ENCODE measurements at regions not wholly inside any gene's neighbourhood (a gene's known extent, or its start where the extent isn't known, plus 50 kb on each side); places are given as distances from the start of the nearest gene placed in this dataset.
"Not testable (repeated sequence)": the region's sequence is repeated elsewhere in the genome, so short reads cannot be mapped to it uniquely, and the experiment has no call there.

- no peak for DNase-seq (ENCODE audit: low spot score)
Measured at GRCh38 chr14:45709541-45709940, 456.5 kb upstream of the MIS18BP1 start.

- DNase-seq (ENCODE audit: low spot score), result no peak
Measured at GRCh38 chr14:45705940-45706534, 453.0 kb upstream of the MIS18BP1 start.

- DNase-seq (ENCODE audit: low spot score), result no peak
Measured at GRCh38 chr14:45699471-45699870, 446.5 kb upstream of the MIS18BP1 start.

GRCh38 chr14:45698462-45699134, 445.6 kb upstream of the MIS18BP1 start:
- DNase-seq (ENCODE audit: low spot score), result no peak

- no peak for DNase-seq (ENCODE audit: low spot score)
Measured at GRCh38 chr14:45686771-45687170, 433.8 kb upstream of the MIS18BP1 start.

GRCh38 chr14:45680531-45680930, 427.5 kb upstream of the MIS18BP1 start:
- DNase-seq (ENCODE audit: low spot score), result no peak

GRCh38 chr14:45679853-45680252, 426.9 kb upstream of the MIS18BP1 start:
- DNase-seq (ENCODE audit: low spot score), result no peak

- DNase-seq (ENCODE audit: low spot score), result no peak
Measured at GRCh38 chr14:45678163-45678562, 425.2 kb upstream of the MIS18BP1 start.

GRCh38 chr14:45673420-45673819, 420.4 kb upstream of the MIS18BP1 start:
- no peak for DNase-seq (ENCODE audit: low spot score)

- no peak for DNase-seq (ENCODE audit: low spot score)
Measured at GRCh38 chr14:45664668-45665356, 411.8 kb upstream of the MIS18BP1 start.

- DNase-seq (ENCODE audit: low spot score), result no peak
Measured at GRCh38 chr14:45658917-45659299, 405.9 kb upstream of the MIS18BP1 start.

GRCh38 chr14:45658226-45658916, 405.4 kb upstream of the MIS18BP1 start:
- no peak for DNase-seq (ENCODE audit: low spot score)

GRCh38 chr14:45651890-45652289, 398.9 kb upstream of the MIS18BP1 start:
- no peak for DNase-seq (ENCODE audit: low spot score)

- DNase-seq (ENCODE audit: low spot score), result no peak
Measured at GRCh38 chr14:45650754-45651153, 397.8 kb upstream of the MIS18BP1 start.

- DNase-seq (ENCODE audit: low spot score), result no peak
Measured at GRCh38 chr14:45649051-45649450, 396.0 kb upstream of the MIS18BP1 start.

GRCh38 chr14:45641541-45641940, 388.5 kb upstream of the MIS18BP1 start:
- no peak for DNase-seq (ENCODE audit: low spot score)

- not testable (repeated sequence) for DNase-seq (ENCODE audit: low spot score)
Measured at GRCh38 chr14:45634651-45635441, 381.8 kb upstream of the MIS18BP1 start.

- DNase-seq (ENCODE audit: low spot score), result no peak
Measured at GRCh38 chr14:45633220-45633984, 380.4 kb upstream of the MIS18BP1 start.

GRCh38 chr14:45621731-45622130, 368.7 kb upstream of the MIS18BP1 start:
- DNase-seq (ENCODE audit: low spot score), result no peak

GRCh38 chr14:45619831-45620230, 366.8 kb upstream of the MIS18BP1 start:
- DNase-seq (ENCODE audit: low spot score), result no peak

GRCh38 chr14:45610318-45610717, 357.3 kb upstream of the MIS18BP1 start:
- no peak for DNase-seq (ENCODE audit: low spot score)

Measured in activated CD4-positive, alpha-beta T cell treated with anti-CD3 and anti-CD28 coated beads, Interleukin-2, Interleukin-4, amounts not matched to agents 100 ng/mL and 50 ng/mL, durations not matched to agents 16 hours and 8 hours (primary cell).